HEK293T (cell line): ENCODE measurements at regions not wholly inside any gene's neighbourhood (a gene's known extent, or its start where the extent isn't known, plus 50 kb on each side); places are given as distances from the start of the nearest gene placed in this dataset.

Source experiments
- BHLHE40 ChIP-seq: fragments of 450-650 bp; IDR thresholded peaks from 2 replicates; pipeline ENCODE4 v1.6.1; 2016; ENCODE audit warnings: mild to moderate bottlenecking, moderate library complexity, borderline replicate concordance
- CTBP1 ChIP-seq: fragments of 450-650 bp; IDR thresholded peaks from 2 replicates; pipeline ENCODE4 v1.6.1; 2016; ENCODE audit warnings: borderline replicate concordance
- HDGF ChIP-seq: fragments of 450-650 bp; IDR thresholded peaks from 2 replicates; pipeline ENCODE4 v1.6.1; 2017; ENCODE audit warnings: antibody characterized with exemption, borderline replicate concordance
- L3MBTL2 ChIP-seq: fragments of 450-650 bp; conservative IDR thresholded peaks from 2 replicates; pipeline ENCODE4 v1.6.1; 2016; ENCODE audit warnings: mild to moderate bottlenecking
- NFRKB ChIP-seq: fragments of 450-650 bp; IDR thresholded peaks from 2 replicates; pipeline ENCODE4 v1.6.1; 2016; ENCODE audit warnings: mild to moderate bottlenecking, moderate library complexity
- SP1 ChIP-seq: fragments of 450-650 bp; IDR thresholded peaks from 2 replicates; pipeline ENCODE4 v1.6.1; 2017
- TF ChIP-seq, protein P1 (sequence below): fragments of 450-650 bp; IDR thresholded peaks from 2 replicates; pipeline ENCODE4 v1.6.1; 2016

DNA sequence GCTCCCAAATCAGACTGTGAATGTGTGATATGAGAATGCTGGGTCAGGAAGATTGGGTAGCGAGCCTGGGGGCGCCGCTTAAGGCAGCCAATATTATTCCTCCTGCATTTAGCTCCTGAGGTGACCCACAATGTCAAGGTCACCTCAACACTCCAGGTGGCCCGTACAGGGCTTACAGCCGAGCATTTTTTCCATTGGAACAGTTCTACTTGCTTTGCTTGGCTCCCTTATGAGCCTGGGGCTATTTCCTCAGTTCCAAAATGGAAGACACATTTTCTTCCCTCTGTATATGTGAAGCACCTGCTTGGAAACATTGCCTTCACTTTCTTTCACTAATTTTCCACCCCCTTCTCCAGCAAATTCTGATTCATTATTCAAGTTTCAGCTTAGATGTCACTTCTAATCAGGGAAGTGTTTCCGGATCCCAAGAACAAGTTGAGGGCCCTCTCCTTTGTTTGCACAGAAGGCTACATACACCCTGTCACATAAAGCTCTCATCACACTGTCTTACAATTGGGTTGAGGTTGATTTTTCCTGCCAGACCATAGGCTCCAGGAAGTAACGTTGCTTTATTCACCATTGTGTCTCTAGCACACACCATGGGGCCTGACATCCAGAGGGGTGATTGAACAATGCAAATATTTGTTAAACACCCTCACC, 330.2 kb downstream of the PIK3R1 start:
- TF ChIP-seq BHLHE40, result no peak
- TF ChIP-seq, protein P1, sequence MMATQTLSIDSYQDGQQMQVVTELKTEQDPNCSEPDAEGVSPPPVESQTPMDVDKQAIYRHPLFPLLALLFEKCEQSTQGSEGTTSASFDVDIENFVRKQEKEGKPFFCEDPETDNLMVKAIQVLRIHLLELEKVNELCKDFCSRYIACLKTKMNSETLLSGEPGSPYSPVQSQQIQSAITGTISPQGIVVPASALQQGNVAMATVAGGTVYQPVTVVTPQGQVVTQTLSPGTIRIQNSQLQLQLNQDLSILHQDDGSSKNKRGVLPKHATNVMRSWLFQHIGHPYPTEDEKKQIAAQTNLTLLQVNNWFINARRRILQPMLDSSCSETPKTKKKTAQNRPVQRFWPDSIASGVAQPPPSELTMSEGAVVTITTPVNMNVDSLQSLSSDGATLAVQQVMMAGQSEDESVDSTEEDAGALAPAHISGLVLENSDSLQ, result no peak
- no peak for TF ChIP-seq HDGF
- TF ChIP-seq NFRKB, result no peak
- TF ChIP-seq SP1, result no peak
- no peak for TF ChIP-seq CTBP1
- no peak for TF ChIP-seq L3MBTL2
